ENCODE measurements at regions not wholly inside any gene's neighbourhood (a gene's known extent, or its start where the extent isn't known, plus 50 kb on each side); places are given as distances from the start of the nearest gene placed in this dataset.

DNA sequence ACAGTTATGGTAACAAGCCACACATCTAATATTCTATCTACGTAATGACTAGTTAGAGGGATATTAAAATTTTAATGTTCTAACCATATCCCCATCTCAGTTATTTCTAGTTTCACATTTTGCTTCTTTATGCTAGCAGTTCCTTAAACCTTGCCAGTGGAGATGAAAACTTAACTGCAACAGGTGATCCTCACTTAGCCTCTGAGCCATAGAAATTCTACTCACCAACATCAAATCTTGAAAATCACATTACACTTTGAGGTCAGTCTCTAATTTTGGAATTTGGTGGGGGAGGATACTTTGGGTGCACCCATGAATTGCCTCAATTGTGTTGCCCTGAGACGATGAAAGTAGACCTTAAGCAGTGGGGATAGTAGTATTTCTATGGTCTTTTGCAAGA is 256.4 kb downstream of the GATA3 start:
- TF ChIP-seq, protein P1, sequence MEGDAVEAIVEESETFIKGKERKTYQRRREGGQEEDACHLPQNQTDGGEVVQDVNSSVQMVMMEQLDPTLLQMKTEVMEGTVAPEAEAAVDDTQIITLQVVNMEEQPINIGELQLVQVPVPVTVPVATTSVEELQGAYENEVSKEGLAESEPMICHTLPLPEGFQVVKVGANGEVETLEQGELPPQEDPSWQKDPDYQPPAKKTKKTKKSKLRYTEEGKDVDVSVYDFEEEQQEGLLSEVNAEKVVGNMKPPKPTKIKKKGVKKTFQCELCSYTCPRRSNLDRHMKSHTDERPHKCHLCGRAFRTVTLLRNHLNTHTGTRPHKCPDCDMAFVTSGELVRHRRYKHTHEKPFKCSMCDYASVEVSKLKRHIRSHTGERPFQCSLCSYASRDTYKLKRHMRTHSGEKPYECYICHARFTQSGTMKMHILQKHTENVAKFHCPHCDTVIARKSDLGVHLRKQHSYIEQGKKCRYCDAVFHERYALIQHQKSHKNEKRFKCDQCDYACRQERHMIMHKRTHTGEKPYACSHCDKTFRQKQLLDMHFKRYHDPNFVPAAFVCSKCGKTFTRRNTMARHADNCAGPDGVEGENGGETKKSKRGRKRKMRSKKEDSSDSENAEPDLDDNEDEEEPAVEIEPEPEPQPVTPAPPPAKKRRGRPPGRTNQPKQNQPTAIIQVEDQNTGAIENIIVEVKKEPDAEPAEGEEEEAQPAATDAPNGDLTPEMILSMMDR (IDR thresholded peaks at IDR 0.05; ENCODE audit: insufficient read depth, low read length, poor library complexity, severe bottlenecking): no peak
- no peak for TF ChIP-seq EZH2phosphoT487 (conservative IDR thresholded peaks at IDR 0.05; ENCODE audit: low read length)
